Prostate gland (tissue), 2 donors: ENCODE measurements at regions not wholly inside any gene's neighbourhood (a gene's known extent, or its start where the extent isn't known, plus 50 kb on each side); places are given as distances from the start of the nearest gene placed in this dataset.

ENCODE experiments used
- DNase-seq: peaks from one replicate; pipeline ENCODE4 v3.0.0-alpha.2; 2019; ENCODE audit warnings: low spot score
- H3K27ac ChIP-seq, 2 donors: fragments of 200-600 bp; sonication (generic); 2 replicates each; pipeline ENCODE4 v1.5.1; 2017 to 2019
- H3K27me3 ChIP-seq: fragments of 200-600 bp; sonication (generic); replicated peaks from 2 replicates; pipeline ENCODE4 v1.5.1; 2019; ENCODE audit not compliant: insufficient read depth
- H3K36me3 ChIP-seq, 2 donors: fragments of 200-600 bp; sonication (generic); 1 replicate in 1 of 2; 2 replicates in 1 of 2; pipeline versions ENCODE4 v1.5.1 to v1.8.1; 2017 to 2019
- H3K4me1 ChIP-seq: fragments of 200-600 bp; sonication (generic); replicated peaks from 2 replicates; pipeline ENCODE4 v1.5.1; 2019
- H3K4me3 ChIP-seq, 2 donors: fragments of 200-600 bp; sonication (generic); 2 replicates each; pipeline ENCODE4 v1.5.1; 2017 to 2019
- H3K9me3 ChIP-seq: fragments of 200-600 bp; sonication (generic); 2 replicates; pipeline ENCODE4 v1.5.1; 2017
- CTCF ChIP-seq, 4 experiments: fragments of 200-600 bp in 2 of 4; fragments of 450-650 bp in 2 of 4; sonication (generic) in 2 of 4; IDR thresholded peaks; 1 replicate in 3 of 4; 2 replicates in 1 of 4; pipeline ENCODE4 v1.5.1; 2016 to 2019; ENCODE audit warnings: antibody characterized with exemption in 4 of 4, mild to moderate bottlenecking in 2 of 4, moderate library complexity in 2 of 4
- POLR2A ChIP-seq: fragments of 450-650 bp; IDR thresholded peaks from one replicate; pipeline ENCODE4 v1.6.1; 2016; ENCODE audit warnings: antibody characterized with exemption, mild to moderate bottlenecking
- POLR2AphosphoS5 ChIP-seq: sonication (generic); formaldehyde crosslinking; IDR thresholded peaks from one replicate; pipeline ENCODE4 v1.6.1; 2017; ENCODE audit warnings: antibody characterized with exemption
- WGBS: methylation state at CpG from one replicate; pipeline ENCODE4 v1.1.5; 2018; 5-methylcytosine and 5-hydroxymethylcytosine counted together
- intact Hi-C: fragments of 100-400 bp; cut with DNase I; formaldehyde crosslinking; loops from one replicate; pipeline ENCODE4 v1.14.2; 2022

- intact Hi-C loops, result no loop called here
- Histone ChIP-seq H3K4me3 (no peak overlapping the region), H3K27me3 (no peaks in the 10 kb centered on the region), H3K4me1 (no peaks in the 10 kb centered on the region), H3K36me3 (no peaks in the 10 kb centered on the region), H3K9me3 (no peaks in the 10 kb centered on the region), H3K27ac (no peak overlapping the region)
- TF ChIP-seq CTCF (IDR thresholded peaks at IDR 0.05) (no peak), POLR2A (no peak), POLR2AphosphoS5 (no peak)
- WGBS, result 86% methylated on average over 3 of the region's 3 CpGs
- no peak for DNase-seq
Observed at GRCh38 chr1:38250356-38250755, 203.8 kb upstream of the POU3F1 start.

GRCh38 chr1:38249001-38249400 is 202.4 kb upstream of the POU3F1 start:
- intact Hi-C loops, result no loop called here

GRCh38 chr1:38246955-38247952 is 200.7 kb upstream of the POU3F1 start:
- intact Hi-C loops, result no loop called here
- TF ChIP-seq CTCF (IDR thresholded peaks at IDR 0.05) (no peak), POLR2A (no peak), POLR2AphosphoS5 (no peak)

More at GRCh38 chr1:38249001-38249400, 202.4 kb upstream of the POU3F1 start:
- WGBS, result 56% methylated on average over 7 of the region's 7 CpGs
- Histone ChIP-seq H3K4me3 (no peak overlapping the region), H3K27ac (no peak overlapping the region), H3K36me3 (no peaks in the 10 kb centered on the region), H3K4me1 (no peaks in the 10 kb centered on the region), H3K9me3 (no peaks in the 10 kb centered on the region), H3K27me3 (no peaks in the 10 kb centered on the region)
- no peak for TF ChIP-seq POLR2A
- DNase-seq, result no peak

GRCh38 chr1:38244218-38244845 is 197.7 kb upstream of the POU3F1 start:
- Histone ChIP-seq H3K27me3 (no peaks in the 10 kb centered on the region), H3K9me3 (no peaks in the 10 kb centered on the region), H3K4me3 (no peak overlapping the region), H3K27ac (no peak overlapping the region), H3K4me1 (no peaks in the 10 kb centered on the region), H3K36me3 (no peaks in the 10 kb centered on the region)
- intact Hi-C loops, result no loop called here
- DNase-seq, result no peak
- 60% methylated on average over 14 of the region's 14 CpGs for WGBS
- TF ChIP-seq POLR2A, result no peak
- no peak for TF ChIP-seq CTCF (IDR thresholded peaks at IDR 0.05)
- TF ChIP-seq POLR2AphosphoS5, result no peak

More at GRCh38 chr1:38246955-38247952, 200.7 kb upstream of the POU3F1 start:
- Histone ChIP-seq H3K36me3 (no peaks in the 10 kb centered on the region), H3K27ac (no peak overlapping the region), H3K4me1 (no peaks in the 10 kb centered on the region), H3K27me3 (no peaks in the 10 kb centered on the region), H3K9me3 (no peaks in the 10 kb centered on the region), H3K4me3 (no peak overlapping the region)
- DNase-seq, result no peak
- 57% methylated on average over 24 of the region's 24 CpGs for WGBS

- DNase-seq, result no peak
- WGBS, result 65% methylated on average over 6 of the region's 6 CpGs
- intact Hi-C loops, result no loop called here
Observed at GRCh38 chr1:38243106-38243505, 196.5 kb upstream of the POU3F1 start.

More at GRCh38 chr1:38243106-38243505, 196.5 kb upstream of the POU3F1 start:
- no peaks in the 10 kb centered on the region for H3K9me3 ChIP-seq
- no peak overlapping the region for H3K4me3 ChIP-seq
- no peak for TF ChIP-seq POLR2A
- no peak for TF ChIP-seq CTCF (IDR thresholded peaks at IDR 0.05)
- H3K4me1 ChIP-seq, result no peaks in the 10 kb centered on the region
- no peak overlapping the region for H3K27ac ChIP-seq
- H3K36me3 ChIP-seq, result no peaks in the 10 kb centered on the region
- no peaks in the 10 kb centered on the region for H3K27me3 ChIP-seq
